HG03139 (cell line): ENCODE measurements at regions not wholly inside any gene's neighbourhood (a gene's known extent, or its start where the extent isn't known, plus 50 kb on each side); places are given as distances from the start of the nearest gene placed in this dataset.
"Not testable (repeated sequence)": the region's sequence is repeated elsewhere in the genome, so short reads cannot be mapped to it uniquely, and the experiment has no call there.

Experiments used
- ATAC-seq: cut with Tn5 transposase; IDR thresholded peaks from one replicate; pipeline ENCODE4 v1.9.1; 2021; ENCODE audit not compliant: unreplicated experiment

DNA sequence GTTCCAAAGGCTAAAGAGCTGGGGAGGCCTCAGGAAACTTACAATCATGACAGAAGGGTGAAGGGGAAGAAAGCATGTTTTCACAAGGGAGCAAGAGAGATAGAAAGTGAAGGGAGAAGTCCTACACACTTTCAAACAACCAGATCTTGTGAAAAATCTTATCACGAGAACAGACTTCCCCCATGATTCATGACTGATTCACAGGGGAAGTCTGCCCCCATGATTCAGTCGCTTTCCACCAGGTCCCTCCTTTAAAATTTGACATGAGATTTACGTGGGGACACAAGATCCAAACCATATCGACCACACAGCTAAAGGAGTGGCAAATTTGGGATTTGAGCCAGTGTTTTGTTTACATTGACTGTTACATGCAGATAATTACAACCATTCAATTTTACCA, 971.1 kb upstream of the HS3ST1 start:
- no peak for ATAC-seq

DNA sequence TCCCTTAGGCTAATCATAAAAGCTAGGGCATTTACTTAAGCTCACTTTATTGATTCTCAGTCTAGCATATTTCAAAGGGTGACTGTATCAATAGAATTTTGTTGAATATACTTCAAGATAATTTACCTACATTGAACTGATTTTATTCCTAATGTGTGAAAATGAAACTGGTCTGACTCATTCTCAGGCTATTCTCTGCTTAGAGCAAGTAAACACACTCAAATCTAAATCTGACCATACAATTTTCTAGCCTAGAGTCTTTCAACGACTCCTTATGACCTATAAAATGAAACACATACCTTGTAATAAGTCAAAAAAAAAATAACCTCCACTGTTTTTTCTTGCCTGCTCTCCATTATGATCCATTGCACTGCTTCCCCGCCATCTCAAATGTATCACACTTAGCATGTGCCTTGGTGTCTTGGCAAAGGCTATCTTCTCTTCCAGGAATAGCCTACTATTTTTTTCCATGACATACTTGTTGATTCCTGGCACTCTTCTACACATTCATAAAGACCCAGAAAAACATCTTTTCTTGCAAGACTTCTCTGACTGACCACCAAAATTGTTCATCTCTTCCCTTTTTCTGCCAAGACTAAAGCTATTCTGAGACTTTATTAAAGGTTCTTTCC, 965.1 kb upstream of the HS3ST1 start:
- ATAC-seq: no peak

DNA sequence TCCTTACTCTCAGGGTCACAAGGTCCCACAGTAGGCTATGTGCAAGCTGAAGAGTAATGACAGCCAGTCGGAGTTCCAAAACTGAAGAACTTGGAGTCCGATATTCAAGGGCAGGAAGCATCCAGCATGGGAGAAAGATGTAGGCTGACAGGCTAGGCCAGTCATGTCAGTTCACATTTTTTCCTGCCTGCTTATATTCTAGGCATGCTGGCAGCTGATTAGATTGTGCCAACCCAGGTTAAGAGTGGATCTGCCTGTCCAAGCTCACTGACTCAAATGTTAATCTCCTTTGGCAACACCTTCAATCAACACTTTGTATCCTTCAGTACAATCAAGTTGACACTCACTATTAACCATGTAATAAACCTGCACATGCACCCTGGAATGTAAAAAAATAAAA, 960.9 kb upstream of the HS3ST1 start:
- ATAC-seq: no peak

DNA sequence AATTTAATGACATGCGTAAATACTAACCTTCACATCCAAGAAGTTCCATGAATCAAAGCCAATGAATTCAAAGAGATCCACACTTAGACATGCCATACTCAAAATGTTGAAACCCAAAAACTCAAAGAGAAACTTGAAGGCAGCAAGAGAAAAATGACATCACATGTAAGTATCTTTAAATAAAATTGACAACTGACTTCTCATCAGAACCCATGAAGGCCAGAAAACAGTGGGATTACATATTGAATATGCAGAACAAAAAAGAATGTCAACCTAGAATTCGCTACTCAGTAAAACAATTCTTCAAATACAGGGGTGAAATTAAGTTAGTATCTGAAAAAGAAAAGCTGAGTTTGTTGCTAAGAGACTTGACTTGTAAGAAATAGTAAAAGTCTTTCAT, 953.9 kb upstream of the HS3ST1 start:
- no peak for ATAC-seq

DNA sequence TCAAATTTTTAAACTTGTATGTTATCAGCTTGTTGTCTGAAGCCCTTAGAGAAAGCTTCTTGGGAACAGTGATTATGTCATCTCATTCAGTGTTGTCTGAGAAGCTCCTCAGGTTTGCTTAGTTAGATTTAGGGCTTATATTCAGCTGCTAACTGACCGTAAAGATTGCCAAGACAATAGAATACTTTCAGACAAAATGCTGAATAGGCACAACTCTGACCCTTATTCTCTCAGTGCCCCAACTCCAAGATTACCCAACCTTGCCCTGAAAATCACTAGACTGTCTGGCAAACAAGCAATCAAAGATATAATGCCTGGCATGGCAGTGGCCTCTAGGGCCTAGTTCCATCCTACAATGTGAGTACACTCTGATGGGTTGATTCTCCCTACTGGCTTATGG, 950.5 kb upstream of the HS3ST1 start:
- ATAC-seq: no peak

DNA sequence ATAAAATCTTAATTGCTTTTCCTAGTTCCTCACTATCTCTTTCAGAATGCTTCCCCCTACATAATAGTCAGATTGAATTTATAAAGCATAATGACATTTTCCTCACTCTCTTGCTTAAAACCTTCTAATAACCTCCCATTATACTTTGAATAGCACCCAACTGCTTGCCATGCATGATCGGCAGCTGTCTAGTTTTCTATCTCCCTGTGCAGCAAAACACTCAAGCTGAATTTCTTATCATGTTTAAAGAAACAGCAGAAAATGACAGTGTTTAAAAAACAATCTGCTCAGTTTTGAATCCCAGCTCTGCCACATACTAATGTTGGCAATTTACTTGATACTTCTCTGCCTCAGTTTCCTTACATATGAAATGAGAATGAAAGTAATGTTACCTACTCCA, 947.1 kb upstream of the HS3ST1 start:
- ATAC-seq: no peak

DNA sequence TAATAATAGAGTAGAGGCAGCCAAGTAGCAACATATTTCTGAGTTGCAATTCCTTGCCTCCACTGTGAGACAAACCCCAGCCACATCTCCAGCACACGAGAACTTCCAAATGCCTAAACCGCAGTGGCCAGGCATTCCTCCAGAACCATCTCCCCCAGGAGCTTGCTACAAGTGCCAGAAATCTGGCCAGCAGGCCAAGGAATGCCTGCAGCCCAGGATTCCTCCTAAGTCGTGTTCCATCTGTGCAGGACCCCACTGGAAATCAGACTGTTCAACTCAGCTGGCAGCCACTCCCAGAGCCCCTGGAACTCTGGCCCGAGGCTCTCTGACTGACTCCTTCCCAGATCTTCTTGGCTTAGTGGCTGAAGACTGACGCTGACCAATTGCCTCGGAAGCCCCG, 937.2 kb upstream of the HS3ST1 start:
- ATAC-seq: not testable (repeated sequence)

DNA sequence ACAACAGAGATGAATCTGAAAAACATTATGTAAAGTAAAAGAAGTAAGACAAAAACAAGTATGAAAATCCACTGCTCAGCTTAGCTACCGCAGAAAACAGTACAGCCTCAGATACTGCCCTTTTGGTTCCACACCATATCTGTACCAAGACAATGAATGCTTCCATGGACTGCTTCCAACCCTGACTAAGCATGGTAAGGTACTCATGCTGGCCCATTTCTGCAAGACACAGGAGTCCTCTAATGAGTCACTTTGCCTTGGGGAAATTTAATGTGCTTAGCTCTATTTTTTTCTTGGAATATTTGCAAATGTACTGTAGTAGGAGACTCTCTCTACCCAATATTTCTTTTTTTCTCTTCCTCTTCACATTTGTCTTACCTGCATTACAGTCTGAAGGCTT, 931.7 kb upstream of the HS3ST1 start:
- ATAC-seq: no peak

DNA sequence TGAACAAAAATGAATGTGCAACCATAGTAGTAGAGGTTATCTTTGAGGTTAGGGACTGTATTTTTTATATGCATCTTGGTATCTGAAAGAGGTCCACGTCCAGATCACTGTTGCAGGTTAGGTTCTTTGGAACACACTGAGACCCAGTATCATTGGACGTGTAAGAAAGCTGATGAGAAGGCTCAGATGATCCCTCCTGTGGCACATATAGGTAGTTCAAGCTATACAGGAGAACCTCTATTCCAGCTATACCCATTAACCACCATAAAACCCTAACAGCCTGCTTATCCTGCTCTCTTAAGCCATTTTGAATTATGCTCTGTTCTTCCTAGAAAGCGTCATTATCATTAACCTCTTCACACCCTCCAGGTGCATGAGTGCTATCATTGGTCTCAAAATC, 930.7 kb upstream of the HS3ST1 start:
- ATAC-seq: no peak

DNA sequence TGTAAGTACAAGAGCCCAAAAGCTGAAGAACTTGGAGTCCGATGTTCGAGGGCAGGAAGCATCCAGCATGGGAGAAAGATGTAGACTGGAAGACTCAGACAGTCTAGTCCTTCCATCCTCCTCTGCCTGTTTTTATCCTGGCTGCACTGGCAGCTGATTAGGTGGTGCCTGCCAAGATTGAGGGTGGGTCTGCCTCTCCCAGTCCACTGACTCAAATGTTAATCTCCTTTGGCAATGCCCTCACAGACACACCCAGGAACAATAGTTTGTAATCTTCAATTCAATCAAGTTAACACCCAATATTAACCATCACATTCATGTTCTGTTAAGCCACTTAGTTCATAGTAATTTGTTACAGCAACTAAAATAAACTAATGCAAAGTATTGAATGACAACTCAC, 904.4 kb upstream of the HS3ST1 start:
- ATAC-seq: not testable (repeated sequence)

DNA sequence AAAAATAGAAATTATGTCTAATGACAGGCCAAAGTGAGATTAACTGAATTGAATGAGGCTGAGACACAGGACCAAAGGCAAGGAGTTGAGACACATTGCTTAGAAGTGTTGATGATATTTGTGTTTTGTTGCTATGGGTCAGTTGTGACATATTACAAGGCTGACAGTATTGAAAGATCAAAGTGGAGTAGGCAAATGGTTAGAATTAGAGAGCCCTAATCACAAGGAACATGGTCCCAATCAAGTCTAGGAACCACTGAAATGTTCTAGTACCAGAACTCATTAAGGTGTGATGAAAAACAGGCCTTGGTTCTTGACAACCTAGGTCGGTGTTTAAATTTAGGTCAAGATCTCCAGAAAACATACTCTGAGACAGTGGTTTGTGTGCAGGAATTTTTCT, 896.3 kb upstream of the HS3ST1 start:
- ATAC-seq: no peak

DNA sequence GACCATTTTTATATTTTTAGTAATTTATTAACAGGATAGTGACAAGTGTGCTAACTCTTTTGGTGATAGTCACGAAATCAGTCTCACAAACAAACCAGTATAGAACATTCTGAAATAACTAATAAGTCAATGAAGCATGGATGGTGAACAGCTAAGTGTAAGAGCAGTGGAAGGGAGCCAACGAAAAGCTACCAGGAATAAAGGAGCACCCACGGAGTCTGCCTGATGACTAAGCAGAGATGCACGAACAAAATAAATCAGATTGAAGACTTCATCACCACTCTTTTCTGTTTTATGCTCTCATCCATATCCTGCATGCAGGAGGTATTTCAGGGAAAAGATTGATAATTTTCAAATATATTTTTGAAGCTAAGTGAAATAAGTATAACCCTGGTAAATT, 891.1 kb upstream of the HS3ST1 start:
- ATAC-seq: no peak

DNA sequence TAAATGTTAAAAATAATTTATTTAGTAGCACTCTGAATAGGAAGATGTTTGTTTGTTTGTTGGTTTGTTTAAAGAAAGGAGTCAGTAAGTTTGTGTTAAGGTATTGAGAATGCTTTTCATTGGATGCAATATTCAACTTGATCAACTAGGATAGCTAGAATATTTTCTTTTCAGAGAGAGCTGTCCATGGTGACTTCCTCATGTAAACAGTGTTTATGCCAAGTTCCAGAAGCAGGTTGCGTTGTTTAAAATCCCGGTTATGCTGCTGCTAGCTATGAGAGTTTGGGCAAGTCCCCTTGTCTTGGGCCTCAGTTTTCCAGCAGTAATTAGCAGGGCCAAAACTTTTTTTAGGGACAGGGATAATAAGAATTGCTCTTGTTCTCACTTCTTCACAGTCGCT, 876.2 kb upstream of the HS3ST1 start:
- ATAC-seq: no peak

DNA sequence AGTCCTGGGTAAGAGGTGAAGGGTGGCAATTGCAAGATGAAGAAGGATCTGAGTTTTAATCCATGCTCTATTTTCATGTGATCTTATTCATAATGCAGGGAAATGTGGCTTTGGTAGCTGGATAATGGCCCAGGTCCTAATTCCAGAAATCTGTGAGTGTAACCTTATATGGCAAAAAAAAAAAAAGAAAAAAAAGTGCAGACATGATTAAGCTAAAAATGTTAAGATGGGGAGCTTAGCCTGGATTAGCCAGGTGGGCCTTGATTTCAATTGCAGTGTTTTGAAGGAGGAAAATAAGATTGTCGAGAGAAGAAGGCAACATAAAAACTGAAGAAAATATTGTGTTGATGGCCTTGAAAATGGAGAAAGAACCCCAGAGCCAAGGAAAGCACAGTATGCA, 867.7 kb upstream of the HS3ST1 start:
- ATAC-seq: no peak

DNA sequence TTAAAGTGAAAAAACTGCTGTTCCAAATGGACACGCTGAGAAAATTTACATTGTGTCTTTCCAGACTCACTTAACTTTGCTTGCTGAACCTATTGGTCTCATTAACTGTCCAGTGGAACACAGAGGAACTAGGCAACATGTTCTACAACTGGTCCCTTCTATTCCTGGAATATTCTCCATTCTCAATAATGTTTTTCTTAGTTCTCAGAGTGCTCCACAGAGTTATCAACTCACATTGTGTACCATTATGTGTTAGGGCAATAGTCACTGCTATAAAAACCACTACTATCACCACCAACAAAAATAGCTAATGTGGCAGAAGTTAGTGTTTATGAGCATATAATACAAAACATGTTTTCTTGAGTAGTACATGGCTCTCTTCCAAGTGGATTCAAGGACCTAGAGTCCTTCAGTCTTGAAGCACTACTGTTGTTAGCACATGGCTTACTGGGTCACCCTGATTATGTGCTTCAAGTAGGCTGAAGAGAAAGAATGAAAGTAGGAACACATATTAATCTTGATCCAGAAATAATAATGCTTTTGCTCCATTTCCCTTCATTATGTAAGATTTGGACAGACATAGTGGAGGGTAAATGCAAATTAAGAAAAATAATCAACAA, 865.3 kb upstream of the HS3ST1 start:
- no peak for ATAC-seq

DNA sequence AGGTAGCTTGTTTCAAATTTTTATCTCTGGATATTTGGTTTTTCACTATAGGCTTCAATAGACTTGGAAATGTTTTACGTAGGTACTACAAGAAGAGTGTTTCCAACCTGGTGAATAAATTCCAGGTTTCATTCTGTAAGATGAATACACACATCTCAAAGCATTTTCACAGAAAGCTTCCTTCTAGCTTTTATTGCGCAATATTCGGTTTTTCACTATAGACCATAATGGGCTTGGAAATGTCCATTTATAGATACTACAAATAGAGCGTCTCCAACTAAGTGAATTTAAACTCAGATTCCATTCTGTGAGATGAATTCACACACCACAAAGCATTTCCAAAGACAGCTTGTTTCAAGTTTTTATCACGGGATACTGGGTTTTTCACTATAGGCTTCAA, 857.7 kb upstream of the HS3ST1 start:
- ATAC-seq: no peak

DNA sequence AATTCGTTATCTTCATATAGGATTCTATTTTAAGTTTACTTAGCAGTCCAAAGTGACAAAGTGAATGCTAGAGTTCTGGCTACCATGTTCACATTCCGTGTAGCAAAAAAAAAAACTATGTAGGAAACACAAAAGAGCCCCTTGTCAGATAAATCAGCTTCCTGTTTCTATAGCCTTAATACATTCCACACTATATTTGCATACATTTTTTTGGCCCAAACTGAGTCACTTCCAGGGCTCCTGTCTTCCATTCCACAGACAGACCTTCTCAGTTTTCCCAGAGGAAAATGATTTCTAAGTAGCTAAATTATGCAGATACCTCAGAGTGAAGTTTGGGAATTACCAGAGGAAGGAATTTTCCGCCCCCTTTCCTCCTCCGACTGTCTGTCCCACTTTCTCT, 841.9 kb upstream of the HS3ST1 start:
- no peak for ATAC-seq

DNA sequence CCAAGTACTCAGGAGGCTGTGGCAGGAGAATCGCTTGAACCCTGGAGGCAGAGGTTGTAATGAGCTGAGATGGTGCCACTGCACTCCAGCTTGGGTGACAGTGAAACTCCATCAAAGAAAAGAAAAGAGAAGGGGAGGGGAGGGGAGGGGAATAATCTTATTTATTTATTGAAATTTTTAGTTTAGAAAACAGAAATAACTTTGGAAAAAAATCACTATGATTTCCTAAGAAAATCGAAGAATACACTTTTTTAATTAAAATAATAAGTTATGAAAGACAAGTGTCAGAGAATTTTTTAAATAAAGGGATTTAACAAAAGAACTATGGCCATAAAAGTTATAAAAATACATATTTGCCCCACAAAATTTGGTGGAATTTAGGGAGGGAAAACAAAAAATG, 836.9 kb upstream of the HS3ST1 start:
- no peak for ATAC-seq

DNA sequence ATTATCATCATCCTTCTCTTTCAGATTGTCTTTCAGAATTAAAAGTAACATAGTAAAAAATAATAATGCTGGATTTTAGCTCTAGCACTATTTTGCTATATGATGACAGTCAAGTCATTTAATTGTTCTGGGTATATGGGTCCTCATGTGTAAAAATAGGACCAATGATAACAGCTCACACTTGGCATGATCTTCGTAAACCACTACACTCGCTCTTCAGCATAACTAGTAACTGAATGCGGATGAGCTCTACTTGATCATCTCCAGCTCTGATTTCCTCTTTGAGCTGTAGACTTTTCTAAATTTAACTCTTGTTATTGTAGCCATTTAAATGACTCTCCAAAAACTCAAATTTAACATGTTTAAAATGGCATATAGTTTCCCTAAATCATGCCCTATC, 831.8 kb upstream of the HS3ST1 start:
- no peak for ATAC-seq

DNA sequence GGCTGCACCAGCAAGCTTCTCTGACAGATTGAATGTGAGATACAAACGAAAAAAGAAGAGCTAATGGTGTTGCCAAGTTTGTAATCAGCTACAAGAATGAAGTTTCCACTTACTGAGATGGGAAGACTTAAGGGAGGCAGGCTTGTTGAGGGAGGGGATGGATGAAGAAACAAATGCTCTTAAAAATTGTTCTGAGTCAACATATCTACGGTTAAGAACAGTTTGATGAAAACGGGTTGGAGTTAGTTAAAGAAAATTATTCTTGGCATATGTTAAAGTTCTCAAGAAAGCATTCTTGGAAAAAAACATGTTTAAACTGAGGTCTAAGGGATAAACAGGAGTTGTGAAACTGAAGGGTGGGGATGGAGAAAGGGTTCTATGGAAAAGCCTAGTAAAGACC, 816.3 kb upstream of the HS3ST1 start:
- no peak for ATAC-seq

DNA sequence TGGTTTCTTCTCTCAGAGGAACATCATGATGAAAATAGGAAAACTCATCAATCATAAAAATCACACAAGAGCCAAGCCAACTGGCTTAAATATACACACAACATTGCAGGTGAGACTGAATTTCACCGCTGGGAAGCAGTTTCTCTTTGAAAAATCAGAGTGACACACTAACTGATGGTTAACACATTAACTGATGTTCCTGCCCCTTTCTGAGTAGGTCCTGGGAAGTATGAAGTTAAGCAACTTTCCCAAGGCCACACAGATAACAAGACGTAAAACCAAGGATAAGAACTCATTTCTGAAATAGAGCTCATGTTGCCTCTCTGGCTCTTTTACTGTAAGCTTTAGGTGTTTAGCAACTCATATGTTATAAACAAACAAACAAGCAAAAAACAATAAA, 813.7 kb upstream of the HS3ST1 start:
- no peak for ATAC-seq

DNA sequence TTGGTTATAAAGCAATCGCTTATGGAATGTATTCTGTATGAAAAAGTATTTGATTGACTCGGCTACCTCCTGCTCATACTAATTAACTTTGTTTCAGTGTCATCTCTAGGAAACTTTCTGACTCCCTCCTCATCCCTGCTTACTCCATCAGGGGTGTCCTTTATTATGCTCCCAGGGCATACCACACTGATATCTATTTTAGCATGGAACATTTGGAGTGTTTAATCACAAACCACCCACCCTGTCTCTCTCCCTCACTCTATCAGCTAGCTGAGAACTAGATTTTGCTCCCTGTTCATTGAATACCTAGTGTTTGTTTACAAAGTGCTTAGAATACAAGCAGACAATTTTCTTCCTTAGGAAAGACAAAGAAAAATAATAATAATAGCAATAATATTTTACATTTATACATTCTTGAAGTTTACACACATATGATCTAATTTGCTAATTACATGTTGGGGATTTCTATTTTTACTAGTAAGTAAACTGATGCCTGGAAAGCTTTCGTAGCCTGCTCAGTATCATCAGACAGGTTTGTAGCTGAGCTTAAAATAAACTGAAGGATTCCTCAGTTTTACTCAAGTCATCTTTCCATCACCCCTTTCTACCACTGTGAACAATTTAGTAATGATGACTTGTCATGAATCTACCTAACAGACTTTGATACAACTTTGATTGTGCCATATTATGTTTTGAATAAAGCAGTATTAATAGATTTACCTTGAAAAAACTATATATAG, 811.4 kb upstream of the HS3ST1 start:
- no peak for ATAC-seq

DNA sequence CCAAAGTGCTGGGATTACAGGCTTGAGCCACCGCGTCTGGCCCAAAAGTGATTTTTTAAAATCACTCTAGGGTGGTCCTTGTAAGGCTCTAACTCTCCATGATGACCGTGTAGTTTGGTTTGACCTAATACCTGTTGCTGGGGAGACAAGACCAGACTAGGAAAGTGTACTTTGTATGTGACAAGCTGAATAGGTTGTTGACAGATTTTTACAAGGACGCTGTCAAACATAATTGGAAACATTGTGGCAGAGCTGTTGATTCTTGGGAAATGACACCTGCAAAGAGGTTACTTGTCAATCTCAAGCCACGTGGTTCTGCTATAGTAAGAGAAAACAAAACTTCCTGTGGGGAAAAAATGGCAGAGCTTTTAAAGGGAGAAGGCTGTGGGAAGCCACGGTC, 802.4 kb upstream of the HS3ST1 start:
- no peak for ATAC-seq
